NCI-H748 (cell line): ENCODE measurements at regions not wholly inside any gene's neighbourhood (a gene's known extent, or its start where the extent isn't known, plus 50 kb on each side); places are given as distances from the start of the nearest gene placed in this dataset.

Experiments used
- DNase-seq: peaks from one replicate; lab custom pipeline; 2025; ENCODE audit not compliant: unreplicated experiment; lab: John Stamatoyannopoulos, UW

GRCh38 chr12:13691598-13691997 lies 289.8 kb downstream of the GRIN2B start:
- peak; percentile 11 for DNase-seq

- DNase-seq = no peak
These were observed 293.8 kb downstream of the GRIN2B start for GRCh38 chr12:13687633-13688032.

- DNase-seq = peak; percentile 21
These were observed 295.1 kb downstream of the GRIN2B start for GRCh38 chr12:13686260-13686659.

GRCh38 chr12:13680916-13681315 lies 300.5 kb downstream of the GRIN2B start:
- no peak for DNase-seq

- no peak for DNase-seq
These were observed 304.5 kb downstream of the GRIN2B start for GRCh38 chr12:13676880-13677279.

- DNase-seq = no peak
These were observed 311.0 kb downstream of the GRIN2B start for GRCh38 chr12:13670285-13670866.

- DNase-seq = no peak
These were observed 312.5 kb downstream of the GRIN2B start for GRCh38 chr12:13668880-13669279.

- DNase-seq = no peak
These were observed 314.6 kb downstream of the GRIN2B start for GRCh38 chr12:13666806-13667205.

- DNase-seq = peak; percentile 38
These were observed 320.2 kb downstream of the GRIN2B start for GRCh38 chr12:13661005-13661887.

GRCh38 chr12:13654456-13654855 lies 326.9 kb downstream of the GRIN2B start:
- no peak for DNase-seq

GRCh38 chr12:13652105-13652504 lies 329.3 kb downstream of the GRIN2B start:
- no peak for DNase-seq

- no peak for DNase-seq
These were observed 345.7 kb downstream of the GRIN2B start for GRCh38 chr12:13635709-13636108.

- no peak for DNase-seq
These were observed 349.5 kb downstream of the GRIN2B start for GRCh38 chr12:13631873-13632272.

- no peak for DNase-seq
These were observed 351.0 kb downstream of the GRIN2B start for GRCh38 chr12:13630354-13630753.

GRCh38 chr12:13628067-13628466 lies 353.3 kb downstream of the GRIN2B start:
- DNase-seq = no peak

GRCh38 chr12:13627536-13627935 lies 353.9 kb downstream of the GRIN2B start:
- DNase-seq = no peak

GRCh38 chr12:13613297-13613696 lies 368.1 kb downstream of the GRIN2B start:
- no peak for DNase-seq

- peak; percentile 35 for DNase-seq
These were observed 371.3 kb downstream of the GRIN2B start for GRCh38 chr12:13609894-13610679.

- peak; percentile 80 for DNase-seq
These were observed 375.1 kb downstream of the GRIN2B start for GRCh38 chr12:13606290-13606689.

- DNase-seq = no peak
These were observed 377.4 kb downstream of the GRIN2B start for GRCh38 chr12:13603953-13604352.

GRCh38 chr12:13602172-13602571 lies 379.2 kb downstream of the GRIN2B start:
- no peak for DNase-seq

- DNase-seq = no peak
These were observed 382.2 kb downstream of the GRIN2B start for GRCh38 chr12:13599176-13599575.
